ENCODE measurements at regions not wholly inside any gene's neighbourhood (a gene's known extent, or its start where the extent isn't known, plus 50 kb on each side); places are given as distances from the start of the nearest gene placed in this dataset.

DNA sequence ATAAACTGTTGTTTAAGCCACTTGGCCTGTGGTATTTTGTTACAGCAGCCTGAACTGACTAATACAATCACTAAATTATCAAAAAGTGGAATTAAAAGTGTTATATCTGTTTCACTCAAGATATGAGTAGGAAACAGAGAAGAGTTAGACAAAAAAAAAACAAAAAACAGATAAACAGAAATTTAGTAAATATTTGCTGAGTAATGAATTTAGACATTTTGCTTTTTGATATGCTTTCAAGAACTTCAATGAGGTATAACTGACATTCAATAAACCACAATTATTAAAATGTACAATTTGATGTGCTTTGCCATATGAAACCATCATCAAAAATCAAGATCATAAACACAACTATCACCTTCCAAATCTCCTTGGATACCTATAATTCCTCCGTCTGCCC is 369.2 kb downstream of the PAX1 start:
- TF ChIP-seq, protein P1, sequence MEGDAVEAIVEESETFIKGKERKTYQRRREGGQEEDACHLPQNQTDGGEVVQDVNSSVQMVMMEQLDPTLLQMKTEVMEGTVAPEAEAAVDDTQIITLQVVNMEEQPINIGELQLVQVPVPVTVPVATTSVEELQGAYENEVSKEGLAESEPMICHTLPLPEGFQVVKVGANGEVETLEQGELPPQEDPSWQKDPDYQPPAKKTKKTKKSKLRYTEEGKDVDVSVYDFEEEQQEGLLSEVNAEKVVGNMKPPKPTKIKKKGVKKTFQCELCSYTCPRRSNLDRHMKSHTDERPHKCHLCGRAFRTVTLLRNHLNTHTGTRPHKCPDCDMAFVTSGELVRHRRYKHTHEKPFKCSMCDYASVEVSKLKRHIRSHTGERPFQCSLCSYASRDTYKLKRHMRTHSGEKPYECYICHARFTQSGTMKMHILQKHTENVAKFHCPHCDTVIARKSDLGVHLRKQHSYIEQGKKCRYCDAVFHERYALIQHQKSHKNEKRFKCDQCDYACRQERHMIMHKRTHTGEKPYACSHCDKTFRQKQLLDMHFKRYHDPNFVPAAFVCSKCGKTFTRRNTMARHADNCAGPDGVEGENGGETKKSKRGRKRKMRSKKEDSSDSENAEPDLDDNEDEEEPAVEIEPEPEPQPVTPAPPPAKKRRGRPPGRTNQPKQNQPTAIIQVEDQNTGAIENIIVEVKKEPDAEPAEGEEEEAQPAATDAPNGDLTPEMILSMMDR (IDR thresholded peaks at IDR 0.05; ENCODE audit: insufficient read depth, low read length, severe bottlenecking) = no peak
- no peaks in the 10 kb centered on the region for H3K36me3 ChIP-seq (ENCODE audit: control insufficient read depth, insufficient read depth, low read length)
- DNase-seq (ENCODE audit: low read depth) (no peak), FAIRE-seq (no peak)
- H3K27me3 ChIP-seq (ENCODE audit: control insufficient read depth, insufficient read depth, low read length) = no peaks in the 10 kb centered on the region
- no peak overlapping the region for H3K4me3 ChIP-seq (ENCODE audit: low read depth, low read length)

DNA sequence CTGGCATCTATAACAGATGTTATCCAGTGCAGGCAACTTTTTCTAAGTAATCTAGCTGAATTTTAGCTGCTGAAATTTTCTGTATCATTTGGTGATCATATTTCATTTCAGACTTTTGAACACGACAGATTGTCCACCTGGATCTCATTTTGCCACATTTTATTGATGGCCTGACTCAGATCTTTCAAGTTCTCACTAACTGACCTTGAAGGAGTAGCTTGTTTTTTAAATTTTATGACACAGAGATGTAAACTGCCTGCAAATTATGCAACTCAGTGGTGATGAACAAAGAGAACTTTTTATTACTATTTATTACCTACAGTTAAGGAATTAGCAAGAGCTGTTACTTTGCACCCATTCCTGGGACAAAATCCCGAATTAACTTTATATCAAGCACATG is 366.4 kb downstream of the PAX1 start:
- Histone ChIP-seq H3K27me3 (ENCODE audit: control insufficient read depth, insufficient read depth, low read length) (no peaks in the 10 kb centered on the region), H3K4me3 (ENCODE audit: low read depth, low read length) (no peak overlapping the region), H3K36me3 (ENCODE audit: control insufficient read depth, insufficient read depth, low read length) (no peaks in the 10 kb centered on the region)
- TF ChIP-seq, protein P1 (IDR thresholded peaks at IDR 0.05; ENCODE audit: insufficient read depth, low read length, severe bottlenecking) = no peak
- no peak for FAIRE-seq
- no peak for DNase-seq (ENCODE audit: low read depth)

DNA sequence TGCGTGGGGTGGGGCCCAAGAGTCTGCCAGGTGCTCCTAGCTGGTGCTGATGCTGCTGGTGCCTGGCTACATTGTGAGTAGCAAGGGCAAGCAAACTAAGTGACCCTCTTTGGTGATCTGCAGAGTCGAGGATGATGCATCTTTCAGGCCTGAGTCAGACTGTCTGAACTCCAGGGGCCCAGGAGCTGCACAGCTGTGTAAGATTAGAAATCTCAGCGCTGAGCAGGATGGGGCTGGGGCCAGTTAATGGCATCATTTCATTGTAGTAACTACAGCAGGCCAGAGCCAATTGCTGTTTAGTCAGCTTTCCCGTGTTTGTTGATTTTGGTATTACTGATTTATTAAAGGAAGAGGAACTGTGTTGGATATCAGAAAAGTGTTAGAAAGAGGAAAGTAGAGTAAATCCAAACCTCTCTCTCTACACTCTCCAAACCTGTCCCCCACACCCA is 365.2 kb downstream of the PAX1 start:
- DNase-seq (ENCODE audit: low read depth) (no peak), FAIRE-seq (no peak)
- Histone ChIP-seq H3K36me3 (ENCODE audit: control insufficient read depth, insufficient read depth, low read length) (no peaks in the 10 kb centered on the region), H3K4me3 (ENCODE audit: low read depth, low read length) (no peak overlapping the region), H3K27me3 (ENCODE audit: control insufficient read depth, insufficient read depth, low read length) (no peaks in the 10 kb centered on the region)
- TF ChIP-seq, protein P1 (IDR thresholded peaks at IDR 0.05; ENCODE audit: insufficient read depth, low read length, severe bottlenecking) = no peak

DNA sequence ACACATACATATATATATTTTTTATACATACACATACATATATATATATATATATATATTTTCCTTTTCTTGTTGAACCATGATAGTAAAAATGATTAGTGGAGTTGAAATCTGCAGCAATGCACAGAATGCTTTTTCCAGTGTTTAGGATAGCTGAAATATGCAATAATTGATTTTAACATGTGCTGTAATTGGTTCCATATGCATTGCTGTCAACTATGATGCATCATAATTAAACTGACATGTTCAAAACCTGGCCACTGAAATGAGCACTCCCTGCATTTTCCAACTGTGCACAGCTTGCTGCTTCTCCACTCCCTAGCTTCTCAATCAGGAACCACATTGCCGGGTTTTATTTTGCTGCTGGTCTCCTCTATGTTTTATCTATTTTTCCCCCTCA is 358.3 kb downstream of the PAX1 start:
- no peak for FAIRE-seq
- Histone ChIP-seq H3K27me3 (ENCODE audit: control insufficient read depth, insufficient read depth, low read length) (no peaks in the 10 kb centered on the region), H3K4me3 (ENCODE audit: low read depth, low read length) (no peak overlapping the region), H3K36me3 (ENCODE audit: control insufficient read depth, insufficient read depth, low read length) (no peaks in the 10 kb centered on the region)
- no peak for DNase-seq (ENCODE audit: low read depth)
- TF ChIP-seq, protein P1 (IDR thresholded peaks at IDR 0.05; ENCODE audit: insufficient read depth, low read length, severe bottlenecking) = no peak

DNA sequence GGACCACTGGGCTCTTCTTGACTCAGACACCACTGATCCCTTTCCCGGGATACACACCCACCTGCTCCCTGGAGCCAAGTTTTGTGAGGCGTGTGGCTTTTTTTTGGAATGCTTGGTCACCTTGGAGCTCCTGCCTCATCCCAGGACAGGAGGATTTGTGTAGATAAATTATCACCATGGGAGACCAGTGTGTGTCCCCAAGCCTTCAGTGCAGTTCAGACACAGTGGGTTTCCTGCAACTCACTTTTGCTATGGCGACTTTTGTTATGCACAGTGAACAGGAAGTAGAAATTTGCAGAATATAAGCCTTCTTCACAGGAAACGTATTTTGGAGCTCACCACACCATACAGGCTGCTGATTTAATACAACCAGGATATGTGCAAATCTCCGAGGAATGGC is 357.4 kb downstream of the PAX1 start:
- FAIRE-seq = no peak
- Histone ChIP-seq H3K4me3 (ENCODE audit: low read depth, low read length) (no peak overlapping the region), H3K27me3 (ENCODE audit: control insufficient read depth, insufficient read depth, low read length) (no peaks in the 10 kb centered on the region), H3K36me3 (ENCODE audit: control insufficient read depth, insufficient read depth, low read length) (no peaks in the 10 kb centered on the region)
- no peak for DNase-seq (ENCODE audit: low read depth)
- TF ChIP-seq, protein P1 (IDR thresholded peaks at IDR 0.05; ENCODE audit: insufficient read depth, low read length, severe bottlenecking) = no peak

DNA sequence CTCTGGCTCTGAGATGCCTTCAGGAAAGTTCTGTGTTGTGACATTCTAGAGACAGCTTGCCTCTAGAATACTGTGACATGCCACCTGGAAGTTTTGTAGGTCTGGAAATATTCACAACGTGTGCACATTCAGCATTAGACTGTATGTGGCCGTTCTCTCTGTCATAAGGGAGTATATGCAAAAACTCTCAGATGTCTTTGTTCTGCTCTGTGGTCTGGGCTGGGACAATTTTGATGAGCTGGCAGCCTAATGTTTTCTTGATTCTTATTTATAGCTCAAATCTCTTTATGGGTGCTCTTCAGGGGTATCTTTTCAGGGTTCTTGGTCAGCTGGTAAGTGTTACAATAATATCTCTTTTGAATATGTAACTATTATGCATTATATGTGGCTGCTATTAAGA is 355.1 kb downstream of the PAX1 start:
- Histone ChIP-seq H3K27me3 (ENCODE audit: control insufficient read depth, insufficient read depth, low read length) (no peaks in the 10 kb centered on the region), H3K36me3 (ENCODE audit: control insufficient read depth, insufficient read depth, low read length) (no peaks in the 10 kb centered on the region), H3K4me3 (ENCODE audit: low read depth, low read length) (no peak overlapping the region)
- DNase-seq (ENCODE audit: low read depth) = no peak
- TF ChIP-seq, protein P1 (IDR thresholded peaks at IDR 0.05; ENCODE audit: insufficient read depth, low read length, severe bottlenecking) = no peak
- FAIRE-seq = no peak
